Chondrocyte (in vitro differentiated cells): ENCODE measurements at regions not wholly inside any gene's neighbourhood (a gene's known extent, or its start where the extent isn't known, plus 50 kb on each side); places are given as distances from the start of the nearest gene placed in this dataset.

Experiments
- DNase-seq: peaks from one replicate; pipeline ENCODE4 v3.0.0; 2021; ENCODE audit warnings: mixed read lengths, low spot score
- H3K27ac Mint-ChIP-seq: one replicate; pipeline ENCODE4 v1.8.0; 2021; ENCODE audit warnings: mild to moderate bottlenecking, moderate library complexity, mixed read lengths; ENCODE audit not compliant: unreplicated experiment
- H3K27me3 Mint-ChIP-seq: 2 replicates; pipeline ENCODE4 v1.8.0; 2021; ENCODE audit warnings: low read depth, mixed read lengths
- H3K36me3 Mint-ChIP-seq: 2 replicates; pipeline ENCODE4 v1.8.0; 2021; ENCODE audit warnings: low read depth, mixed read lengths
- H3K4me1 Mint-ChIP-seq: 2 replicates; pipeline ENCODE4 v1.8.0; 2021; ENCODE audit warnings: low read depth, mild to moderate bottlenecking, mixed read lengths
- H3K4me3 Mint-ChIP-seq: one replicate; pipeline ENCODE4 v1.8.0; 2021; ENCODE audit warnings: mild to moderate bottlenecking, moderate library complexity, mixed read lengths; ENCODE audit not compliant: unreplicated experiment
- H3K9me3 Mint-ChIP-seq: 2 replicates; pipeline ENCODE4 v1.8.0; 2021; ENCODE audit warnings: low read depth, mixed read lengths
- TF ChIP-seq, protein P1 (sequence below): fragments of 200-600 bp; sonication (generic); IDR thresholded peaks from 2 replicates; pipeline ENCODE4 v1.5.0; 2021; ENCODE audit warnings: antibody characterized with exemption, mild to moderate bottlenecking, moderate library complexity

GRCh38 chr19:31145007-31145406 is 204.2 kb downstream of the TSHZ3 start:
- Mint-ChIP-seq H3K4me3 (no peak overlapping the region), H3K36me3 (no peaks in the 10 kb centered on the region), H3K27me3 (no peaks in the 10 kb centered on the region)

DNA sequence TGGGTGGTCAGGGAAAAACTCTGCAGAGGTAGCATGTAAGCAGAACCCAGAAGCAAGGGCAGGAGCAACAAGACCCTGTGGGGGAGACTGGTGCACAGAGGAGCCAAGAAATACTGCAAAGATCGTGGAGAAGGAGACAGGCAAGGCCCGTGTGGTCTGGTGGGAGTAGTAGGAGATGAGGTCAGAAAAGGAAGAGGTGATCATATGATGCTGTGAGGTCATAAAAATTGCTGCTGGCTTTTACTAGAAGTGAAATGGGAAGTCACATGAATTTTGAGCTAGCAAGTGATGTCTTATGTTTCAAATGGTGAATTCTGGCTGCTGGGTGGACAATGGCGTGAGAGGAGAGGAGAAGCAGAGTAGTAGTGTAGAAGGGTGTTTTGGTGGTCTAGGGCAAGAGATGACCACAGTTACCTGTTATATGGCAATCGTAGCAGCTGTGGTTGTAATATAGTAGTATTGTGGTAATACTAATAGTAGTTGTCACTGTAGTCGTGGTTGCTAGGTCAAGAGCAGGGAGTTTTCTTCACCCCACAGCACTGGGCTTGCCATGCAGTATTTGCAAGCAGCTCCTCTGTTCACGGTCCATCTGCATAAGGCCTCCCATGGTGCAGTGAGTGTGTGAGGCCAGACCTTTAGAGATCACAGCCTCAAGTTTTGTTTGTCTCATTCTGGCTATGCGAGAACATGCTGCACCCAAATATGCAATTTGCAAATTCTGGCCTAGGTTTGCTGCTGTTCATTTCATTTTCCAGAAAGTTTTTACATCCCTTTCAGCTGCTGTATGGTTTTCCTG is 205.0 kb downstream of the TSHZ3 start:
- no peak for DNase-seq
- H3K4me3 Mint-ChIP-seq = no peak overlapping the region
- TF ChIP-seq, protein P1, sequence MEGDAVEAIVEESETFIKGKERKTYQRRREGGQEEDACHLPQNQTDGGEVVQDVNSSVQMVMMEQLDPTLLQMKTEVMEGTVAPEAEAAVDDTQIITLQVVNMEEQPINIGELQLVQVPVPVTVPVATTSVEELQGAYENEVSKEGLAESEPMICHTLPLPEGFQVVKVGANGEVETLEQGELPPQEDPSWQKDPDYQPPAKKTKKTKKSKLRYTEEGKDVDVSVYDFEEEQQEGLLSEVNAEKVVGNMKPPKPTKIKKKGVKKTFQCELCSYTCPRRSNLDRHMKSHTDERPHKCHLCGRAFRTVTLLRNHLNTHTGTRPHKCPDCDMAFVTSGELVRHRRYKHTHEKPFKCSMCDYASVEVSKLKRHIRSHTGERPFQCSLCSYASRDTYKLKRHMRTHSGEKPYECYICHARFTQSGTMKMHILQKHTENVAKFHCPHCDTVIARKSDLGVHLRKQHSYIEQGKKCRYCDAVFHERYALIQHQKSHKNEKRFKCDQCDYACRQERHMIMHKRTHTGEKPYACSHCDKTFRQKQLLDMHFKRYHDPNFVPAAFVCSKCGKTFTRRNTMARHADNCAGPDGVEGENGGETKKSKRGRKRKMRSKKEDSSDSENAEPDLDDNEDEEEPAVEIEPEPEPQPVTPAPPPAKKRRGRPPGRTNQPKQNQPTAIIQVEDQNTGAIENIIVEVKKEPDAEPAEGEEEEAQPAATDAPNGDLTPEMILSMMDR = no peak
- no peaks in the 10 kb centered on the region for H3K9me3 Mint-ChIP-seq
- H3K27ac Mint-ChIP-seq = no peak overlapping the region
- H3K27me3 Mint-ChIP-seq = no peaks in the 10 kb centered on the region
- no peaks in the 10 kb centered on the region for H3K36me3 Mint-ChIP-seq
- H3K4me1 Mint-ChIP-seq = peaks cover 38% of the 10 kb centered on the region

More at GRCh38 chr19:31145007-31145406, 204.2 kb downstream of the TSHZ3 start:
- Mint-ChIP-seq H3K9me3 (no peaks in the 10 kb centered on the region), H3K4me1 (peaks cover 31% of the 10 kb centered on the region), H3K27ac (no peak overlapping the region)
- TF ChIP-seq, protein P1 = no peak
- no peak for DNase-seq

GRCh38 chr19:31141301-31141700 is 207.9 kb downstream of the TSHZ3 start:
- H3K4me1 Mint-ChIP-seq = peaks cover 47% of the 10 kb centered on the region
- no peak overlapping the region for H3K4me3 Mint-ChIP-seq
- H3K36me3 Mint-ChIP-seq = no peaks in the 10 kb centered on the region
- peaks cover 4% of the 10 kb centered on the region for H3K9me3 Mint-ChIP-seq
- TF ChIP-seq, protein P1 = no peak
- H3K27ac Mint-ChIP-seq = peak overlapping the region; percentile 96
- DNase-seq = no peak
- H3K27me3 Mint-ChIP-seq = no peaks in the 10 kb centered on the region

- H3K36me3 Mint-ChIP-seq = no peaks in the 10 kb centered on the region
These were observed 208.5 kb downstream of the TSHZ3 start for GRCh38 chr19:31140717-31141116.

GRCh38 chr19:31139871-31140505 is 209.2 kb downstream of the TSHZ3 start:
- TF ChIP-seq, protein P1 = no peak
- Mint-ChIP-seq H3K9me3 (peaks cover 8% of the 10 kb centered on the region), H3K27me3 (no peaks in the 10 kb centered on the region), H3K4me1 (peaks cover 49% of the 10 kb centered on the region), H3K27ac (peak overlapping the region; percentile 96), H3K36me3 (no peaks in the 10 kb centered on the region), H3K4me3 (peak overlapping the region; percentile 11)
- no peak for DNase-seq

More at GRCh38 chr19:31140717-31141116, 208.5 kb downstream of the TSHZ3 start:
- TF ChIP-seq, protein P1 = peak; percentile 36
- Mint-ChIP-seq H3K4me1 (peaks cover 47% of the 10 kb centered on the region), H3K27ac (peak overlapping the region; percentile 96), H3K27me3 (no peaks in the 10 kb centered on the region), H3K9me3 (peaks cover 6% of the 10 kb centered on the region), H3K4me3 (no peak overlapping the region)
- no peak for DNase-seq
